ENCODE measurements at regions not wholly inside any gene's neighbourhood (a gene's known extent, or its start where the extent isn't known, plus 50 kb on each side); places are given as distances from the start of the nearest gene placed in this dataset.
A peak's percentile ranks its signal among the peaks of the same experiment; 100 is the strongest.

DNA sequence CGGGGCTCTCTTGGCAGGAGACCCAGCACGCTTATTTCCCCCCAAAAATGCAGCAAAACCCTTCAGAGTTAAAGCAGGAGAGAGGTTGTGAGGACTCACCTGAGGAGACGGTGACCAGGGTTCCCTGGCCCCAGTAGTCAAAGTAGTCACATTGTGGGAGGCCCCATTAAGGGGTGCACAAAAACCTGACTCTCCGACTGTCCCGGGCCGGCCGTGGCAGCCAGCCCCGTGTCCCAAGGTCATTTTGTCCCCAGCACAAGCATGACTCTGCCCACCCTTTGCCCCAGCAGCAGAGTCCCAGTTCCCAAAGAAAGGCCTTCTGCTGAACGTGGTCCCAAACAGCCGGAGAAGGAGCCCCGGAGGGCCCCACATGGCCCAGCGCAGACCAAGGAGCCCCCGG lies 337.7 kb downstream of the TMEM121 start:
- H3K27me3 ChIP-seq (ENCODE audit: low read depth) = no peaks in the 10 kb centered on the region
- no peak overlapping the region for H3K4me3 ChIP-seq
- H3K4me1 ChIP-seq = no peaks in the 10 kb centered on the region
- no peaks in the 10 kb centered on the region for H3K9me3 ChIP-seq
- no peaks in the 10 kb centered on the region for H3K36me3 ChIP-seq (replicated peaks)
- in situ Hi-C loops (cut with MboI; ENCODE audit: low sequenced_read_pairs) = no loop called here
- peak in 1 of 2 experiments; percentile 2 for DNase-seq (ENCODE audit: low spot score in 2 of 2)

DNA sequence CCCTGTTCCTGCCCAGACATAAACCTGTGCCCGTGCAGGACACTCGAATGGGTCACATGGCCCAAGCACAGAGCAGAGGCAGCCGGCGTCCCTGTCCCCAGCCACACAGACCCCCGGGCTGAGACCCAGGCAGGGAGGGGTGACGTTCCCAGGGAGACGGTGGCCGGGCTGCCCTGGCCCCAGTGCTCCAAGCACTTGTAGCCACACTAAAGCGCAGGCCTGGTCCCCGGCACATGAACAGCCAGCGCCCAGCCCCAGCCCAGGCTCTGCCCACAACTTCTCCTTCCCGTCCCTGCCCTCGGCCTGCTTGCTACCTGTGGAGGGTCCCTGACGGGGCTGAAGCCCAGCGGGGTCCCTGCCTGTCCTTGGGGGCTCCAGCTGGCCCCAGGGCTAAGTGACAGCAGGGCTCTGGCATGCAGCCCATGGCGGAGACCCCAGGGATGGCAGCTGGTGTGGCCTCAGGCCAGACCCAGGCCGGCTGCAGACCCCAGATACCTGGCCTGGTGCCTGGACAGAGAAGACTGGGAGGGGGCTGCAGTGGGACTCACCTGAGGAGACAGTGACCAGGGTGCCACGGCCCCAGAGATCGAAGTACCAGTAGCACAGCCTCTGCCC lies 338.4 kb downstream of the TMEM121 start:
- Histone ChIP-seq H3K4me1 (no peaks in the 10 kb centered on the region), H3K4me3 (no peak overlapping the region), H3K27me3 (ENCODE audit: low read depth) (no peaks in the 10 kb centered on the region), H3K36me3 (replicated peaks) (no peaks in the 10 kb centered on the region), H3K9me3 (no peaks in the 10 kb centered on the region)
- in situ Hi-C loops (cut with MboI; ENCODE audit: low sequenced_read_pairs) = no loop called here
- peak in 1 of 2 experiments; percentile 6 for DNase-seq (ENCODE audit: low spot score in 2 of 2)

GRCh38 chr14:105865266-105865903 lies 339.0 kb downstream of the TMEM121 start:
- H3K27me3 ChIP-seq (ENCODE audit: low read depth) = no peaks in the 10 kb centered on the region
- no peak overlapping the region for H3K4me3 ChIP-seq
- H3K4me1 ChIP-seq = no peaks in the 10 kb centered on the region
- DNase-seq (ENCODE audit: low spot score in 2 of 2) = peak in 1 of 2 experiments; percentile 6
- H3K9me3 ChIP-seq = no peaks in the 10 kb centered on the region
- no peaks in the 10 kb centered on the region for H3K36me3 ChIP-seq (replicated peaks)
- in situ Hi-C loops (cut with MboI; ENCODE audit: low sequenced_read_pairs) = no loop called here

DNA sequence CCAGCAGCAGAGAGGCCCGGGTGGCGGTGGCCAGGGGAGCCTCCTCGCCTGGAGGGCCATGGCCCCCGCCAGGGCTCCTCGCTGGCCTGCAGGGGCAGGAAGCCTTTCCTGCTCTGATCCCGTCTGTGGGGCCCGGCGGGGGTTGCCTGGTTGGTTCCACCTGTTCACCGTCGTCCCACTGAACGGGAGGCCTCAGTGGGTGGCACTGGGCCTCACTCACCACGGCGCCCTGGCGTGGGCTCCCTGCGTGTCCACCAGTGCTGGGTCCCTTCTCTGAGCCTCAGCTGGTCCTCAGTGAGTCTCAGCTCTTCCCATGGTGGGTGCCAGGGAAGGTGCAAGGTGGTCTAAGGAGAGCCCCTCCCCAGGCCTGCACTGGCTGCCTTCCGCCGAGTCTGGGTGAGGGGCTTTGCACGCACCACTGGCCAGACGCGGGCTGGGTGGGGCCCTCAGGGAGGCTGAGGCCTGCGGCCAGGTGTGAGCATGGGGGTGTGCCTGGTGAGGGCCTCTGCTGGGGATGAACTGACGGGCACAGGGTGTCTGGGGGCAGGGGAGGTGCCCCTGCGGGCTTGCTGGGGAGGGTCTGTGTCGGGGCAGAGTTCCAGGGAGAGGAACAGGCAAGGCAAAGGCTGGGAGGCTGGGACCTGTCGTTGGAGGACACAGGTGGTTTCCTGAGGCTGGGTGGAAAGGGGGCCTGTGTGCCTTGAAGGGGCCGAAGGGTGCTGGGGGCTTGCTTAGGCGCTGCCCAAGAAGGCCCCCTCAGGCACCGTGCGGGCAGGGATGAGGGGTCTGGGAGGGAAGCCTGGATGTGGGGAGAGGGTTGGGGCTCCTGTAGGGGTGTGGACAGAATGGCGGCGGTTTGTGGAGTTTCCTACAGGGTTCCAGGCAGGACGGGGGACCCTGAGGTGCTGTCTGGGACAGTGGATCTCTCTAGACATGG lies 339.8 kb downstream of the TMEM121 start:
- peak in 1 of 2 experiments; percentile 3 for DNase-seq (ENCODE audit: low spot score in 2 of 2)
- H3K4me3 ChIP-seq = no peak overlapping the region
- no peaks in the 10 kb centered on the region for H3K36me3 ChIP-seq (replicated peaks)
- no peaks in the 10 kb centered on the region for H3K4me1 ChIP-seq
- no peaks in the 10 kb centered on the region for H3K27me3 ChIP-seq (ENCODE audit: low read depth)
- no peaks in the 10 kb centered on the region for H3K9me3 ChIP-seq
- in situ Hi-C loops (cut with MboI; ENCODE audit: low sequenced_read_pairs) = no loop called here

DNA sequence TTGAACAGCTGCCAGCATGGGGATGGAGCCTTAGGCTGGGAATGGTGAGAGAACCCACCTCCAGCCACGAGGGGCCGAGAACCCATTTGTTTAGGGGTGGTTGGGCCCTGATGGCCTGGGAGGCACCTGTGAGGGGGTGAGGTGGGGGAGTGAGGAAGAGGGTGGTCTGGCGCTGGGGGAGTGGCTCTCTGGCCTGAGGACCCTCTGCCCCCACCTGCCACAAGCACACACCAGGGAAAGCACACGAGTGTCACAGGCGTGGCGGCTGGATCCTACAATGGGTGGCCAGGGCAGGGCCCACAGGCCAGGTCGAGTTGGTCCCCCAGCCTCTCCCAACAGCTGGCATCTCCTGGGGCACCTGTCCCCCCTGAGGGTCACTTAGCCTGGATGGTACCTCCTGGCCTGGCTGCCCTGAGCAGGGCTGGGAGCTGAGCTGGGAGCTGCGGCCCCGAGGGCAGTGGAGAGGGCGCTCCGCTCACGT lies 340.5 kb downstream of the TMEM121 start:
- Histone ChIP-seq H3K9me3 (no peaks in the 10 kb centered on the region), H3K4me1 (no peaks in the 10 kb centered on the region), H3K36me3 (replicated peaks) (no peaks in the 10 kb centered on the region), H3K27me3 (ENCODE audit: low read depth) (no peaks in the 10 kb centered on the region), H3K4me3 (no peak overlapping the region)
- peak in 1 of 2 experiments; percentile 2 for DNase-seq (ENCODE audit: low spot score in 2 of 2)
- in situ Hi-C loops (cut with MboI; ENCODE audit: low sequenced_read_pairs) = no loop called here

GRCh38 chr14:105867961-105868599 lies 341.7 kb downstream of the TMEM121 start:
- Histone ChIP-seq H3K4me3 (no peak overlapping the region), H3K9me3 (no peaks in the 10 kb centered on the region), H3K4me1 (no peaks in the 10 kb centered on the region), H3K36me3 (replicated peaks) (no peaks in the 10 kb centered on the region), H3K27me3 (ENCODE audit: low read depth) (no peaks in the 10 kb centered on the region)
- in situ Hi-C loops (cut with MboI; ENCODE audit: low sequenced_read_pairs) = no loop called here
- DNase-seq (ENCODE audit: low spot score in 2 of 2) = peak in 1 of 2 experiments; percentile 1

DNA sequence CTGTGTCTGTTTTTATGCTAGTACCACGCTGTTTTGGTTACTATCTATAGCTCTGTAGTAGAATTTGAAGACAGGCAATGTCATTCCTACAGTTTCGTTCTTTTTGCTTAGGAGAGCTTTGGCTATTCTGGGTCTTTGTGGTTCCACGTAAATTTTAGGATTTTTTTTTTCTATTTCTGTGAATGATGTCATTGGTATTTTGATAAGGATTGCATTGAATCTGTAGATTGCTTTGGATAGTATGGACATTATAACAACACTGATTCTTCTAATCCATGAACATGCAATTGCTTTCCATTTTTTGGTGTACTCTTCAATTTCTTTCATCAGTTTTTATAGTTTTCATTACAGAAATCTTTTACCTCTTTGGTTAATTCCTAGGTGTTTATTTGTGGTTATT lies 345.2 kb downstream of the TMEM121 start:
- in situ Hi-C loops (cut with MboI; ENCODE audit: low sequenced_read_pairs) = no loop called here
- Histone ChIP-seq H3K4me3 (no peak overlapping the region), H3K27me3 (ENCODE audit: low read depth) (no peaks in the 10 kb centered on the region)

DNA sequence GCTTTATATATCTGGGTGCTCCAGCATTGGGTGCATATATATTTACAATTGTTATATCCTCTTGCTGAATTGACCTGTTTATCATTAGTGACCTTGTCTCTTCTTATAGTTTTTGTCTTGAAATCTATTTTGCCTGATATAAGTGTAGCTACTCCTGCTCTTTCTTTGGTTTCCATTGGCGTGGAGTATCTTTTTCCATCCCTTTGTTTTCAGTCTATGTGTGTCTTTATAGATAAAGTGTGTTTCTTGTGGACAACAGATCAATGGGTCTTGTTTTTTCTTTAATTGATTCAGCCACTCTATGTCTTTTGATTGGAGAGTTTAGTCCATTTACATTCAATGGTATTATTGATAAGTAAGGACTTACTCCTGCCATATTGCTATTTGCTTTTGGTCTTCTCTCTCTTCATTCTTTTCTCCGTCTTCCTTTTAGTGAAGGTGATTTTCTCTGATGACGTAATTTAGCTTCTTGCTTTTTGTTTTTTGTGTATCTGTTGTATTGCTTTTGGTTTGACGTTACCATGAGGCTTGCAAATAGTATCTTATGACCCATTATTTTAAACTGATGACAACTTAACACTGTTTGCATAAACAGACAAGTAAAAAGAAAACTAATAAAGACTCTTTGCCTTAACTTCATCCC lies 347.6 kb downstream of the TMEM121 start:
- Histone ChIP-seq H3K36me3 (replicated peaks) (no peaks in the 10 kb centered on the region), H3K27me3 (ENCODE audit: low read depth) (no peaks in the 10 kb centered on the region), H3K4me3 (no peak overlapping the region), H3K9me3 (no peaks in the 10 kb centered on the region), H3K4me1 (no peaks in the 10 kb centered on the region)
- in situ Hi-C loops (cut with MboI; ENCODE audit: low sequenced_read_pairs) = no loop called here
- no peak for DNase-seq (ENCODE audit: low spot score in 2 of 2)

More for the DNA sequence above, 345.2 kb downstream of the TMEM121 start:
- H3K9me3 ChIP-seq = no peaks in the 10 kb centered on the region
- no peak for DNase-seq (ENCODE audit: low spot score in 2 of 2)
- no peaks in the 10 kb centered on the region for H3K36me3 ChIP-seq (replicated peaks)
- no peaks in the 10 kb centered on the region for H3K4me1 ChIP-seq

DNA sequence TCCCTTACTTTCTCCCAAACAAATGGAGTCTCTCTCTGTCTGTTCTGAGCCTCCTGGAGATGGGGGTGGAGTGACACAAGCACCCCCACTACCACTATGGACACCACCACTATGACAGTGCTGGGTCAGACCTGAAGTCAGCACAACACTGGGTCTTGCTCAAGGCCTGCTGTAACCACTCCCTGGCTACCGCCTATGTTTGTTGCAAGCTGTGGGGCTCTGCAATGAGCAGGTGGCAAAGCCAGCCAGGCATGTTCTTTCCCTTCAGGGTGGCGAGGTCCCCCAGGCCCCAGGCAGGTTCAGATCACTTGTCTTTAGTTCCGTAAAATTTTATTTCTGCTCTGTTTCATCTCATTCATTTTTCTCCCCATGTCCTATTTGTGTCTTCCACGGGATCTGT lies 349.8 kb downstream of the TMEM121 start:
- DNase-seq (ENCODE audit: low spot score in 2 of 2) = peak in 1 of 2 experiments; percentile 2
- Histone ChIP-seq H3K27me3 (ENCODE audit: low read depth) (no peaks in the 10 kb centered on the region), H3K36me3 (replicated peaks) (no peaks in the 10 kb centered on the region), H3K4me1 (no peaks in the 10 kb centered on the region), H3K4me3 (no peak overlapping the region), H3K9me3 (no peaks in the 10 kb centered on the region)
- in situ Hi-C loops (cut with MboI; ENCODE audit: low sequenced_read_pairs) = no loop called here

GRCh38 chr14:105876829-105877228 lies 350.4 kb downstream of the TMEM121 start:
- Histone ChIP-seq H3K9me3 (no peaks in the 10 kb centered on the region), H3K36me3 (replicated peaks) (no peaks in the 10 kb centered on the region), H3K4me3 (no peak overlapping the region), H3K4me1 (no peaks in the 10 kb centered on the region), H3K27me3 (ENCODE audit: low read depth) (no peaks in the 10 kb centered on the region)
- DNase-seq (ENCODE audit: low spot score in 2 of 2) = peak in 1 of 2 experiments; percentile 0
- in situ Hi-C loops (cut with MboI; ENCODE audit: low sequenced_read_pairs) = no loop called here

GRCh38 chr14:105877645-105878044 lies 351.3 kb downstream of the TMEM121 start:
- Histone ChIP-seq H3K27me3 (ENCODE audit: low read depth) (no peaks in the 10 kb centered on the region), H3K4me1 (no peaks in the 10 kb centered on the region), H3K36me3 (replicated peaks) (no peaks in the 10 kb centered on the region), H3K9me3 (no peaks in the 10 kb centered on the region), H3K4me3 (no peak overlapping the region)
- peak in 1 of 2 experiments; percentile 1 for DNase-seq (ENCODE audit: low spot score in 2 of 2)
- in situ Hi-C loops (cut with MboI; ENCODE audit: low sequenced_read_pairs) = no loop called here

GRCh38 chr14:105878125-105878524 lies 351.7 kb downstream of the TMEM121 start:
- Histone ChIP-seq H3K27me3 (ENCODE audit: low read depth) (no peaks in the 10 kb centered on the region), H3K4me1 (no peaks in the 10 kb centered on the region)
- in situ Hi-C loops (cut with MboI; ENCODE audit: low sequenced_read_pairs) = no loop called here

DNA sequence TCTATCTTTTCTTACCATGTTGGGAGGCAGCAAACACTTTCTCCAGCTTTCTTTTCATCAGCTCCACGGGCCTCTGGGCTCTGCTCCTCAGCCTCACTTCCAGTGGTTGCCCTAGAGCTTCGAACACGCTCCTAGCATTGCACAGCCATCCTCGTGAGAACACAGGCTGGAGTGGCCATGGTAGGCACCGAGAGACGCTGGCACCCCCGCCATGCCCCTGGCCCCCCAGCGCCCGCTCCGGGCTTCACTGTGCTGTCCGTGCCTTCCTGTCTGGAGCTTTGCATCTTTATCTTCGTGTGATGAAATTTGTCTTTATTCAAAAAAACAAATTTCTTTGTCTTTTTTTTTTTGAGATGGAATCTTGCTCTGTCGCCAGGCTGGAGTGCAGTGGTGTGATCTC lies 352.2 kb downstream of the TMEM121 start:
- Histone ChIP-seq H3K27me3 (ENCODE audit: low read depth) (no peaks in the 10 kb centered on the region), H3K4me3 (no peak overlapping the region), H3K4me1 (no peaks in the 10 kb centered on the region), H3K9me3 (no peaks in the 10 kb centered on the region), H3K36me3 (replicated peaks) (no peaks in the 10 kb centered on the region)
- in situ Hi-C loops (cut with MboI; ENCODE audit: low sequenced_read_pairs) = no loop called here
- peak in 1 of 2 experiments; percentile 1 for DNase-seq (ENCODE audit: low spot score in 2 of 2)

More at GRCh38 chr14:105878125-105878524, 351.7 kb downstream of the TMEM121 start:
- H3K36me3 ChIP-seq (replicated peaks) = no peaks in the 10 kb centered on the region
- no peaks in the 10 kb centered on the region for H3K9me3 ChIP-seq
- DNase-seq (ENCODE audit: low spot score in 2 of 2) = peak in 1 of 2 experiments; percentile 4
- H3K4me3 ChIP-seq = no peak overlapping the region

All from HAP-1 (cell line).